Dedifferentiated amniotic fluid mesenchymal stem cell (primary cell): ENCODE measurements at regions not wholly inside any gene's neighbourhood (a gene's known extent, or its start where the extent isn't known, plus 50 kb on each side); places are given as distances from the start of the nearest gene placed in this dataset.
"Not testable (repeated sequence)": the region's sequence is repeated elsewhere in the genome, so short reads cannot be mapped to it uniquely, and the experiment has no call there.

Experiments
- DNase-seq: peaks from one replicate; pipeline ENCODE4 v3.0.0-alpha.2; 2016; ENCODE audit errors: extremely low spot score

GRCh38 chr16:52104993-52105392 is 441.9 kb downstream of the TOX3 start:
- DNase-seq: not testable (repeated sequence)

- no peak for DNase-seq
Measured at GRCh38 chr16:52103791-52104190, 443.2 kb downstream of the TOX3 start.

GRCh38 chr16:52101246-52101645 is 445.7 kb downstream of the TOX3 start:
- no peak for DNase-seq

- no peak for DNase-seq
Measured at GRCh38 chr16:52099382-52099781, 447.6 kb downstream of the TOX3 start.

GRCh38 chr16:52095471-52095870 is 451.5 kb downstream of the TOX3 start:
- DNase-seq: no peak

GRCh38 chr16:52092126-52092525 is 454.8 kb downstream of the TOX3 start:
- DNase-seq: no peak

GRCh38 chr16:52090080-52090479 is 456.9 kb downstream of the TOX3 start:
- DNase-seq: no peak

GRCh38 chr16:52089476-52089875 is 457.5 kb downstream of the TOX3 start:
- no peak for DNase-seq

- no peak for DNase-seq
Measured at GRCh38 chr16:52086901-52087300, 460.0 kb downstream of the TOX3 start.

GRCh38 chr16:52078716-52079655 is 468.0 kb downstream of the TOX3 start:
- no peak for DNase-seq

- no peak for DNase-seq
Measured at GRCh38 chr16:52077607-52078006, 469.3 kb downstream of the TOX3 start.

GRCh38 chr16:52076801-52077201 is 470.1 kb downstream of the TOX3 start:
- no peak for DNase-seq

GRCh38 chr16:52076332-52076731 is 470.6 kb downstream of the TOX3 start:
- no peak for DNase-seq

- DNase-seq: no peak
Measured at GRCh38 chr16:52074133-52074532, 472.8 kb downstream of the TOX3 start.

- DNase-seq: no peak
Measured at GRCh38 chr16:52073024-52073423, 473.9 kb downstream of the TOX3 start.

- no peak for DNase-seq
Measured at GRCh38 chr16:52071101-52071500, 475.8 kb downstream of the TOX3 start.

GRCh38 chr16:52070341-52071057 is 476.4 kb downstream of the TOX3 start:
- no peak for DNase-seq

- no peak for DNase-seq
Measured at GRCh38 chr16:52069866-52070265, 477.1 kb downstream of the TOX3 start.

GRCh38 chr16:52068447-52069074 is 478.4 kb downstream of the TOX3 start:
- DNase-seq: no peak

GRCh38 chr16:52066962-52067361 is 480.0 kb downstream of the TOX3 start:
- DNase-seq: no peak

- DNase-seq: no peak
Measured at GRCh38 chr16:52056259-52056658, 490.7 kb downstream of the TOX3 start.

- DNase-seq: no peak
Measured at GRCh38 chr16:52055381-52055780, 491.6 kb downstream of the TOX3 start.

- no peak for DNase-seq
Measured at GRCh38 chr16:52054326-52054725, 492.6 kb downstream of the TOX3 start.
